ENCODE measurements at regions not wholly inside any gene's neighbourhood (a gene's known extent, or its start where the extent isn't known, plus 50 kb on each side); places are given as distances from the start of the nearest gene placed in this dataset.

DNA sequence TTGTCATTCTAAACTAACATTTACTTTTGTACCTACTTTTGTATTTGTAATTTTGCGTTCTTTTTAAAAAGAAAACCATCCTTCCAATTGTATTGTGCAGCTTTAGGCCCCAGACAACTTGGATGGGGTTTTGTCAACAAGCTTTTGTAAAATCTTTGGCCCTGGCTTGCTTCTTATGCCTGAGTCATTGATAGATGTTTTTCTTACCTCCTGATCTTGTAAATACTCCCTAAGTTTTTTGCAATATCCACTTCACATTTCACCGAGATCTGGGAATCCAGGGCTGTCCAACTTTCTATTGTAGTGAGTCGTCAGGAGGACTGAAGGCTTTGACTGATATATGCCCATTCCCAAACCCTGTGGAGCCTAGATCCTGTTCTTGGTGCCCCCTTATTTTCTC lies 126.9 kb upstream of the GUCY1A1 start:
- Mint-ChIP-seq H3K27ac (no peak overlapping the region), H3K4me3 (no peak overlapping the region), H3K9me3 (peaks cover 0 to 1% (median 0%) of the 10 kb centered on the region in 11 donors), H3K27me3 (peaks cover 0 to 5% (median 0%) of the 10 kb centered on the region in 5 donors), H3K4me1 (no peaks in the 10 kb centered on the region), H3K36me3 (no peaks in the 10 kb centered on the region)
- no peaks in the 10 kb centered on the region for H3K4me1 ChIP-seq (ENCODE audit: control insufficient read depth in 2 of 2, insufficient read depth in 2 of 2, low read length in 2 of 2)
- no peaks in the 10 kb centered on the region for H3K36me3 ChIP-seq (ENCODE audit: control insufficient read depth in 2 of 3, insufficient read depth in 3 of 3, low read length in 3 of 3)
- ChIA-PET CTCF (no interaction called here), POLR2A (no interaction called here)
- H3K27ac ChIP-seq (ENCODE audit: low read depth, low read length) = no peak overlapping the region
- intact Hi-C loops (cut with micrococcal nuclease) = no loop called here
- ATAC-seq (no peak), DNase-seq (no peak)
- H3K4me3 ChIP-seq (ENCODE audit: low read length) = no peak overlapping the region
- no peaks in the 10 kb centered on the region for H3K27me3 ChIP-seq (ENCODE audit: control insufficient read depth in 2 of 2, insufficient read depth in 2 of 2, low read length in 2 of 2)
- H3K9me3 ChIP-seq (ENCODE audit: control insufficient read depth in 2 of 3, low read length in 3 of 3) = no peaks in the 10 kb centered on the region

DNA sequence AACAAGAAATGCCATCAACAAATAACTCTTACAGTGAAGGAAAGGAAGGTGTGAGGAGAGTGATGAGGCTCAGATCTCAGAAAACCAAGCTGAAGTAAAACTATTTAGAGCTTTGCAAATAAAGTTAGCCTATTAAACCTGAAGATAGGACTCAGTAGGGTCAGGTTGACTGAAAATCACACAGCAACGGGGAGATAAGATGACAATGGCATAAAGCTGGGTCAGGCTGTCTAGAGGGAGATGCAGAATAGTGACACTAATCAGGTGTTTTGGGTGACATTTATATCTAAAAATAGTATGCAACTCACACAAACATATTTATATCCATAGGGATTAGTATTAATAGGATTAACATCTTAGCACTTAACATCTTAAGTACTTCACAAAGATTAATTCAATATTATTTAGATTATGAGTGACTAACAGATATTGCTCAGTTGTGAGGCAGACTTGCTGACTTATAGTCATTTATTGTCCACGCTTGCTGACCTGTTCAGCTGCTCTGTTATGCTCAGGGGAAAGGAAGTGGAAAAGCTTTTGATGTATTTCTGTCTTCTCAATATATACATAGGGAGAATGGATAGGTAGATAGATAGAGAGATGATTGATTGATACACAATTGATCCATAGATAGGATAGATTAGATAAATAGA lies 130.7 kb upstream of the GUCY1A1 start:
- intact Hi-C loops (cut with micrococcal nuclease) = no loop called here
- H3K4me1 Mint-ChIP-seq = no peaks in the 10 kb centered on the region
- ChIA-PET POLR2A (no interaction called here), CTCF (no interaction called here)
- no peaks in the 10 kb centered on the region for H3K4me1 ChIP-seq (ENCODE audit: control insufficient read depth in 2 of 2, insufficient read depth in 2 of 2, low read length in 2 of 2)
- H3K4me3 ChIP-seq (ENCODE audit: low read length) = no peak overlapping the region
- no peak overlapping the region for H3K4me3 Mint-ChIP-seq
- peaks cover 0 to 7% (median 0%) of the 10 kb centered on the region in 5 donors for H3K27me3 Mint-ChIP-seq
- ATAC-seq (no peak), DNase-seq (no peak)
- H3K27me3 ChIP-seq (ENCODE audit: control insufficient read depth in 2 of 2, insufficient read depth in 2 of 2, low read length in 2 of 2) = no peaks in the 10 kb centered on the region
- H3K36me3 Mint-ChIP-seq = no peaks in the 10 kb centered on the region
- H3K36me3 ChIP-seq (ENCODE audit: control insufficient read depth in 2 of 3, insufficient read depth in 3 of 3, low read length in 3 of 3) = no peaks in the 10 kb centered on the region
- H3K27ac Mint-ChIP-seq = no peak overlapping the region
- H3K27ac ChIP-seq (ENCODE audit: low read depth, low read length) = no peak overlapping the region
- H3K9me3 Mint-ChIP-seq = peaks cover 0 to 1% (median 0%) of the 10 kb centered on the region in 11 donors
- no peaks in the 10 kb centered on the region for H3K9me3 ChIP-seq (ENCODE audit: control insufficient read depth in 2 of 3, low read length in 3 of 3)

DNA sequence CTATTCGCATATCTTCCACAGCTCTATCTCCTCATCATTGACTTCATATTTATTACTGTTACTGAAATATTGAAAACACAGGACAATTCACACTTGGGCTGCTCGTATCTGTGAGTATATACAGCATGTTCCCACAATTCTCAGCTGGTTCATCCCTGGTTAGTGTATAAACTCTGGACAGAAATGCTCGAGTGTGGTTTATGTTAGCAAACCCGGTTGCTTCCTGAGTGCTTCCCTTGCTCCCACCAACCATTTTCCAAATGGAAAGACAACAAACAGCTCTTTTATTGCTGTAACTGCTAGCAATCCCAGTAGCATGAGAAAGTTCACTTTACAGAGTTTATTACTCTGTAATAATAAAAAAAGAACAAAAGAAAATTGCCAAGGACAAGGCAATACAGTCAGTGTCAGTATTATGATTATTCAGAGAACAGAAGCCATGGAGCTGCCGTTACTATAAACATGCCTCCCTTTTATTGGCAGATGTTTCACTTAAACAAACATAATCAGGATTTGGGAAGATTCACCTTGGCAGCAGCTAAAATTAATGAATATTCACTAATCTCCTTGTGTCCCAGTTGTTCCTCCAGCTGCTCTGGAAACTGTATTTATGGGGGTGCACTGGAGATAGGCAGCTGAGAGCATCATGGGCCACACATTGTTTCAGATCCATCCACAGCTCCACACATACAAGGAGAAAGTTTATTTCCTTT lies 134.1 kb upstream of the GUCY1A1 start:
- CTCF ChIA-PET = no interaction called here
- intact Hi-C loops (cut with micrococcal nuclease) = no loop called here

DNA sequence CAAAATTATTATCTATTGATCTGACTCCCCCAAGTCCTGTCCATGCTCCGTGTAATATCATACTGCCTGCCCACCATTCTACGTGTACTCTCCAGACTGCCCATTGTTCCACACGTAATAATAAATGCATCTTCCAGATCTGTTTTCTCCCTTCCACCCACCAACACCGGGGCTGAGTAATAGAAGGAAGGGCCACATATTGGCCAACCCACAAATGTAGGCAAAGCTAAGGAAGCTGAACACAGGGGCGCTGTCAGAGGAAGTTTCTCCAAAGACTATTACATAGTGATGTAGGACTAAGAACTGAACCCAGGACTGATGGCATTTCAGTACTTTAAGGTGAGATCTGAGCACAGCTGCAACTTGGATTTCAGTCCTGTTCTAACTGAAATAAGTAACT lies 135.8 kb upstream of the GUCY1A1 start:
- Histone ChIP-seq H3K4me3 (ENCODE audit: low read length) (no peak overlapping the region), H3K36me3 (ENCODE audit: control insufficient read depth in 2 of 3, insufficient read depth in 3 of 3, low read length in 3 of 3) (no peaks in the 10 kb centered on the region), H3K27me3 (ENCODE audit: control insufficient read depth in 2 of 2, insufficient read depth in 2 of 2, low read length in 2 of 2) (no peaks in the 10 kb centered on the region), H3K27ac (ENCODE audit: low read depth, low read length) (no peak overlapping the region), H3K4me1 (ENCODE audit: control insufficient read depth in 2 of 2, insufficient read depth in 2 of 2, low read length in 2 of 2) (no peaks in the 10 kb centered on the region), H3K9me3 (ENCODE audit: control insufficient read depth in 2 of 3, low read length in 3 of 3) (no peaks in the 10 kb centered on the region)
- POLR2A ChIA-PET = no interaction called here
- intact Hi-C loops (cut with micrococcal nuclease) = no loop called here
- Mint-ChIP-seq H3K27me3 (peaks cover 0 to 23% (median 4%) of the 10 kb centered on the region in 5 donors), H3K36me3 (no peaks in the 10 kb centered on the region), H3K9me3 (peaks cover 0 to 1% (median 0%) of the 10 kb centered on the region in 11 donors), H3K4me3 (no peak overlapping the region), H3K27ac (no peak overlapping the region), H3K4me1 (peaks cover 0 to 5% (median 0%) of the 10 kb centered on the region in 7 donors)
- CTCF ChIA-PET = no interaction called here
- DNase-seq (no peak), ATAC-seq (no peak)

More for the DNA sequence above, 134.1 kb upstream of the GUCY1A1 start:
- no peaks in the 10 kb centered on the region for H3K4me1 Mint-ChIP-seq
- H3K27ac Mint-ChIP-seq = no peak overlapping the region
- ATAC-seq (no peak), DNase-seq (no peak)
- Histone ChIP-seq H3K27ac (ENCODE audit: low read depth, low read length) (no peak overlapping the region), H3K4me3 (ENCODE audit: low read length) (no peak overlapping the region), H3K27me3 (ENCODE audit: control insufficient read depth in 2 of 2, insufficient read depth in 2 of 2, low read length in 2 of 2) (no peaks in the 10 kb centered on the region), H3K4me1 (ENCODE audit: control insufficient read depth in 2 of 2, insufficient read depth in 2 of 2, low read length in 2 of 2) (no peaks in the 10 kb centered on the region), H3K9me3 (ENCODE audit: control insufficient read depth in 2 of 3, low read length in 3 of 3) (no peaks in the 10 kb centered on the region), H3K36me3 (ENCODE audit: control insufficient read depth in 2 of 3, insufficient read depth in 3 of 3, low read length in 3 of 3) (no peaks in the 10 kb centered on the region)
- H3K9me3 Mint-ChIP-seq = peaks cover 0 to 1% (median 0%) of the 10 kb centered on the region in 11 donors
- H3K36me3 Mint-ChIP-seq = no peaks in the 10 kb centered on the region
- peaks cover 0 to 17% (median 1%) of the 10 kb centered on the region in 5 donors for H3K27me3 Mint-ChIP-seq
- POLR2A ChIA-PET = no interaction called here
- no peak overlapping the region for H3K4me3 Mint-ChIP-seq

DNA sequence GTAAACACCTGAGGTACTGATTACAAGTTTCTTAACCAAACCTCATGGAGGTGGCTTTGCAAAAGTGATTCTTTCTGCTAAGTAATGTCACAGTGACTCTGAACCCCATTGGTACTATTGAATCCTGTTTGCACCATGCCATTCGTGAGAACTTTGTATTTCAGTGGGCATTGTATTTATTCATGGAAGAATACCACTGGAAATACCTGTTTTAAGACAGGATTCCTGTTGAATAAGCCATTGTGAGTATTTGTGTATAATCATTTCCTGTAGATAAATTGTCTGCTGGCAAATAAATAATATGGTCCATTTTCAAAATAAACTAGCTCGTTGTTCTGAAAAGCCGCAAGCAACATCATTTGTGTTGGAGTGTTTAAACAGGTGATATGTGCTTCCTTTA lies 136.4 kb upstream of the GUCY1A1 start:
- Mint-ChIP-seq H3K36me3 (no peaks in the 10 kb centered on the region), H3K9me3 (peaks cover 0 to 1% (median 0%) of the 10 kb centered on the region in 11 donors), H3K4me1 (peaks cover 0 to 5% (median 0%) of the 10 kb centered on the region in 7 donors), H3K27ac (no peak overlapping the region), H3K4me3 (no peak overlapping the region), H3K27me3 (peaks cover 0 to 23% (median 4%) of the 10 kb centered on the region in 5 donors)
- no peaks in the 10 kb centered on the region for H3K27me3 ChIP-seq (ENCODE audit: control insufficient read depth in 2 of 2, insufficient read depth in 2 of 2, low read length in 2 of 2)
- ChIA-PET CTCF (no interaction called here), POLR2A (no interaction called here)
- H3K27ac ChIP-seq (ENCODE audit: low read depth, low read length) = no peak overlapping the region
- DNase-seq (no peak), ATAC-seq (no peak)
- H3K4me1 ChIP-seq (ENCODE audit: control insufficient read depth in 2 of 2, insufficient read depth in 2 of 2, low read length in 2 of 2) = no peaks in the 10 kb centered on the region
- no peaks in the 10 kb centered on the region for H3K36me3 ChIP-seq (ENCODE audit: control insufficient read depth in 2 of 3, insufficient read depth in 3 of 3, low read length in 3 of 3)
- intact Hi-C loops (cut with micrococcal nuclease) = no loop called here
- H3K4me3 ChIP-seq (ENCODE audit: low read length) = no peak overlapping the region
- H3K9me3 ChIP-seq (ENCODE audit: control insufficient read depth in 2 of 3, low read length in 3 of 3) = no peaks in the 10 kb centered on the region

DNA sequence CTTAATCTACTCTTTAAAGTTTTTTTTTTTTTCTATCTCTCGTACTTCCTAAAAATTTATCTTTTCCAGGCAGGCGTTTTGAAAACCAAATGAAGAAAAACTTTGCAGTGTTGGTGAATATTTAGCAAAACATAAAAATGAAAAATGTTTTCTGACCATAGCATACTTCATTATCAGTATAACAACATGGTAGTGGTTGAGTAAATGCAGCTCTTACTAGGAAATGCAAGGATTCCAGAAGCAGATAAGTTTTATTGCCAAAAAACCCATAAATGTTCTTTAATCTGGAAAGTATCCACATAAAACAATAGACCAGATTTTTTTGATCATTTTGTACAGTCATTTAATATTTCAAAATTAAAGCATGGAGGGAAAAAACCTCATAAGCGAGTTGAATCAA lies 136.9 kb upstream of the GUCY1A1 start:
- CTCF ChIA-PET = no interaction called here
- intact Hi-C loops (cut with micrococcal nuclease) = loop anchor here in 1 of 2 donors (2.0 kb wide), 1 partner anchor 257 kb away; no protein-coding TSS in a partner anchor
- H3K9me3 Mint-ChIP-seq = peaks cover 0 to 1% (median 0%) of the 10 kb centered on the region in 11 donors
- H3K36me3 Mint-ChIP-seq = no peaks in the 10 kb centered on the region
- H3K4me1 Mint-ChIP-seq = peaks cover 0 to 5% (median 0%) of the 10 kb centered on the region in 7 donors
- DNase-seq (no peak), ATAC-seq (no peak)
- H3K4me3 Mint-ChIP-seq = no peak overlapping the region
- Histone ChIP-seq H3K4me3 (ENCODE audit: low read length) (no peak overlapping the region), H3K9me3 (ENCODE audit: control insufficient read depth in 2 of 3, low read length in 3 of 3) (no peaks in the 10 kb centered on the region), H3K36me3 (ENCODE audit: control insufficient read depth in 2 of 3, insufficient read depth in 3 of 3, low read length in 3 of 3) (no peaks in the 10 kb centered on the region), H3K4me1 (ENCODE audit: control insufficient read depth in 2 of 2, insufficient read depth in 2 of 2, low read length in 2 of 2) (no peaks in the 10 kb centered on the region), H3K27ac (ENCODE audit: low read depth, low read length) (no peak overlapping the region), H3K27me3 (ENCODE audit: control insufficient read depth in 2 of 2, insufficient read depth in 2 of 2, low read length in 2 of 2) (no peaks in the 10 kb centered on the region)
- H3K27me3 Mint-ChIP-seq = peaks cover 1 to 27% (median 5%) of the 10 kb centered on the region in 5 donors
- no peak overlapping the region for H3K27ac Mint-ChIP-seq
- POLR2A ChIA-PET = no interaction called here

DNA sequence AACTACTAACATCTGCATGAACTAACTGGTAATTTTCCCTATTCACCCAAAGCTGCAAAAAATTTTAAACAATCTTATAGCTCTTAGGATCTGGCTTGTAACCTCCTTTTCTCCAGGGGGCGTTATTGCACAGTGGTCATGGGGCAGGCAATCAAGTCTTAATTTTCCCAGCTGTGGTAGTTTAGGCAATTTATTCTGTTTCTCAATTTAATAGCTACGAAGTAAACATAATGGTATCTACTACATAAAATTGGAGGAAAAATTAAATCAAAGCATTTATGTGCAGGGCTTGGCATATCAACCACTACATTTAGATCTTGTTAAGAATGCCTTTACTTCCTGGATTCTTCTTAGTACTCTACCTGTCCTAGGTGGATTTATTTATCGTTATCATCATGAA lies 137.4 kb upstream of the GUCY1A1 start:
- ATAC-seq (no peak), DNase-seq (no peak)
- Mint-ChIP-seq H3K4me3 (no peak overlapping the region), H3K27ac (no peak overlapping the region), H3K4me1 (peaks cover 0 to 5% (median 0%) of the 10 kb centered on the region in 7 donors), H3K27me3 (peaks cover 3 to 27% (median 5%) of the 10 kb centered on the region in 5 donors), H3K9me3 (peaks cover 0 to 1% (median 0%) of the 10 kb centered on the region in 11 donors), H3K36me3 (no peaks in the 10 kb centered on the region)
- intact Hi-C loops (cut with micrococcal nuclease) = loop anchor here in 1 of 2 donors (2.0 kb wide), 1 partner anchor 258 kb away; no protein-coding TSS in a partner anchor
- no peaks in the 10 kb centered on the region for H3K27me3 ChIP-seq (ENCODE audit: control insufficient read depth in 2 of 2, insufficient read depth in 2 of 2, low read length in 2 of 2)
- ChIA-PET CTCF (no interaction called here), POLR2A (no interaction called here)
- no peaks in the 10 kb centered on the region for H3K9me3 ChIP-seq (ENCODE audit: control insufficient read depth in 2 of 3, low read length in 3 of 3)
- no peaks in the 10 kb centered on the region for H3K4me1 ChIP-seq (ENCODE audit: control insufficient read depth in 2 of 2, insufficient read depth in 2 of 2, low read length in 2 of 2)
- no peak overlapping the region for H3K27ac ChIP-seq (ENCODE audit: low read depth, low read length)
- H3K36me3 ChIP-seq (ENCODE audit: control insufficient read depth in 2 of 3, insufficient read depth in 3 of 3, low read length in 3 of 3) = no peaks in the 10 kb centered on the region
- no peak overlapping the region for H3K4me3 ChIP-seq (ENCODE audit: low read length)

Measured in naive thymus-derived CD4-positive, alpha-beta T cell (primary cell).